ENCODE measurements at regions not wholly inside any gene's neighbourhood (a gene's known extent, or its start where the extent isn't known, plus 50 kb on each side); places are given as distances from the start of the nearest gene placed in this dataset.

DNA sequence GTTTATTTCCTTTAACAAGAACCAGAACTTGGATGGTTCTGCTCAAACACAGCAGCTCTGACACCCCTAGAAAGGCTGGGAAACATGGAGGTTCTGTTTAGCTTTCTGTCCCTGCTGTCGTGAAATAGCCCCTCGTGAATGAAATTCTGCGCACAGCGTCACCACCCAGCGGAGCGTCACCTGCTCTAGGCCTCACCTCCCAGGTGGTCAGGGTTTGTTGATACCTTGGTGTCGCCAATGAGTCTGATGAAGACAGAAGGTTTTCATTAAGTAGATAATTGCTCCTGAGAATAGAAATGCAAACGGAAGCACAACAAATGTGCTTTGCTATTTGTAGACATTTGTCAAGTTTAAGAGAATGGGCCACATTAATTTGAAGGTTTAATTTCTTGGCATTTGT, 135.1 kb downstream of the EDN3 start:
- no peak for TF ChIP-seq GATA2 (IDR thresholded peaks at IDR 0.05; ENCODE audit: low read depth, low read length)
- TF ChIP-seq GATA3 (IDR thresholded peaks at IDR 0.05; ENCODE audit: low read depth, low read length) = no peak

DNA sequence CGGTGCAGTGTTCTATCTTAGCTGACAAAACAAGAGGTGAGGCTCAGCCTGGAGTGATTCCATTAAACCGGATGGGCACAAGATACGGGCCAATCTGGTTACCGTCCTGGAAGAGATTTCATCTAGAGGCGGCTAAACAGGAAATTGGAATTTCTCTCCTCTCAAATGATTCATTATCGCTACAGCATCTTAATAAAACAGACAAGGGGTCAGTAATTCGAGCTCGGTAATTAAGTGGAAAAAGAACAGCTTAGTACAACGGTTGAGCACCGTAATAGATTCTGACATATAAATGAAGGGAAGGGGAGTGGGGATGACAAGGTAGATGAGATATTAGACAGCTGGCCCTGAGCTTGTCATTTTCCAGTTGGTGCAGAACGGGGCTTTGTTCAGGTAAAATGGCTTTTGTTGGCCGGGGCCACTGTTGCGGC, 137.2 kb downstream of the EDN3 start:
- TF ChIP-seq GATA2 (IDR thresholded peaks at IDR 0.05; ENCODE audit: low read depth, low read length) = peak; percentile 99
- peak; percentile 98 for TF ChIP-seq GATA3 (IDR thresholded peaks at IDR 0.05; ENCODE audit: low read depth, low read length)

DNA sequence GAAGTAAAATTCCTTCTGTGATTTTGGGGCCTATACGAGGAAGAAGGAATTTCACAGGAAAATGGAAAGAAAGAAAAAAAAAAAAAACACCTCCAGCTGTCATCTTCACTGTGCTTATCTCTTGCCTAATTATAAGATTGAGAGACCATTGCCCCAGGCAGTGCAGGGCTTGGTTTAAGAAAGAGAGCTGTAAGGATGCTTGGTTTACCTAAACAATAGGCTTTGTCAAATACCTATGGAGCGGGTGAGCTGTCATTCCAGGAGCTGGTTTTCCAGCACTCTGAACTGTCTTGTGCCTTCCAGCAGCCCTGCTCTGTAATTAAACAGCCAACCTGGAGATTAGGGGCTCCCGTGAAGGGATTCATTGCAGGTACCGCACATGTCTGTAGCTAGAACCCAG, 137.8 kb downstream of the EDN3 start:
- TF ChIP-seq GATA3 (IDR thresholded peaks at IDR 0.05; ENCODE audit: low read depth, low read length) = no peak

DNA sequence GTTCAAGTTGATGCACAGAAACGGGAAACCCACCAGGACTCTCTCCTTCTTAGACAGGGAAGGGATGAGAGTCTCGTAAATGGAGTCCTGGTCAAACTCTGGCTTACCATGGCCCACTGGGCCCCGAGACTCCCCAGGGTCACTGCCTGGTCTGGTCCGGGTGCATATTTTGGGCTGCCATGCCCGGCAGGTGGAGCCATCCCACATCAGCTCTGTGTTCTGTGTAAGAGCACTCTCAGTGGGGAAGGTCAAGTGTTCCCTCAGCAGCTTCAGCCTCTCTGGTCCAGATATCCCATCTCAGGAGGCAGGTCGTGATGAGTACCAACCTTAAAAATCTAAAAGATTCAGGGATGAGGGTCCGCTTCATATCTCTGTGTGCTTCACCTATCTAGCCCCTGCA, 138.8 kb downstream of the EDN3 start:
- TF ChIP-seq GATA3 (IDR thresholded peaks at IDR 0.05; ENCODE audit: low read depth, low read length) (no peak), GATA2 (IDR thresholded peaks at IDR 0.05; ENCODE audit: low read depth, low read length) (no peak)

DNA sequence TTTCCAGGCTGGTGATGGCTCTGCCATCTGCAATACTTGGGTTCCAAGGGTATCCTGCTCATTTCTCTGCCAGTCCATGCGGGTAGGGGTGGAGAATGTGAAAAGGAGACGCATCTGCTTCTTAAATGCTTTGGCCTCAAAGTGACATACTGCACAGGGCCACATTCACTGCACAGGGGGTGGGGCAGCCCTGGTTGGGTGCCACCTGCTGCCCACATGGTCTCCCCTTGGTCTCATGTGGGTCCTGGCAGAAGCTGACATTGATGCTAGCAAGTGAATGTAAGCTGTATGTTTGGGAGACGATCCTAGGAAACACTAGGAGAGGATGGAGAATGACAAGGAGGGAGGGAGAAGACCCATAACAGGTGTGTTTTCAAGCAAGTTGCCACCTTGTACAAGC, 140.9 kb downstream of the EDN3 start:
- TF ChIP-seq GATA2 (IDR thresholded peaks at IDR 0.05; ENCODE audit: low read depth, low read length) = no peak
- TF ChIP-seq GATA3 (IDR thresholded peaks at IDR 0.05; ENCODE audit: low read depth, low read length) = no peak

DNA sequence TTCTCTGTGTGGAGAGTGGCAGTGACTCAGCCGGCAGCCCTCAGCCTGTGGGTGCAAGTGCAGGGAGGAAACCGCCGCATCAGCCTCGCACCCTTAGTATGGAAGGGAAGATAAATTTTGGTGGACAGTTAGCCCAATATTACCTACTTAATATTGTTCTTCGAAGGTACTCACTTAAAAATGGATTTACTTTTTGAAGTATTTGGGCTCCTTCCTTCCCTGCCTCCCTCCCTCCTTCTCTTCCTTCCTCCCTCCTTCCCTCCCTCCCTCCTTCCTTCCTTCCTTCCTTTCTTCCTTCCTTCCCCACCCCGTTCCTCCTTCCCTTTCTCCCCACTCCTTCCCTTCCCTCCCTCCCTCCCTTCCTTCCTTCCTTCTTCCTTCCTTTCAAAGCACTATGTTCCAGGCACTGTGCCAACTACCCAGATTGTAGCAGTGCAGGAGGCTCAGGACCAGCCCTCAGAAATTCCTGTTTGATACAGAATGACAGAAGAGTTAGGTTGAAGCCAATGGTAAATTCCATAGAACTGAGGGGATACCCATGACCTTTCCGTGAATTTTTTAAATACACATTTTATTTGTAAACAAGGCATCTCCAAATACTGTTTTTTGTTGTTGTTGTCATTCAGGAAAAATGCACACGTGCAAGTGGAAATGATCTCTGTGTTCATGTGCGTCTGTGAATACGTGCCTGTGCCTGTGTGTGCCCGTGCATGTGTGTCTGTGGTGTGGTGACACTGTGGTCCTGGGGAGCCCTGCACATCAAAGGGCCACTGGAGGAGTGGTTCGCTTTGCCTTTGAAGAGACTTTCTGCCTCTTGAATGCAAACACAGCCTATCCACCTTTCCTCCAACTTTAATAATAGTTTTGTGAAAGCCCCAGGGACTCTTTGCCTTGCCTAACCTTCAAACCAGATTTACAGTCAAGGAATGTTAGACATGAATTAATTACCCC, 141.7 kb downstream of the EDN3 start:
- TF ChIP-seq GATA3 (IDR thresholded peaks at IDR 0.05; ENCODE audit: low read depth, low read length) = no peak
- no peak for TF ChIP-seq GATA2 (IDR thresholded peaks at IDR 0.05; ENCODE audit: low read depth, low read length)

DNA sequence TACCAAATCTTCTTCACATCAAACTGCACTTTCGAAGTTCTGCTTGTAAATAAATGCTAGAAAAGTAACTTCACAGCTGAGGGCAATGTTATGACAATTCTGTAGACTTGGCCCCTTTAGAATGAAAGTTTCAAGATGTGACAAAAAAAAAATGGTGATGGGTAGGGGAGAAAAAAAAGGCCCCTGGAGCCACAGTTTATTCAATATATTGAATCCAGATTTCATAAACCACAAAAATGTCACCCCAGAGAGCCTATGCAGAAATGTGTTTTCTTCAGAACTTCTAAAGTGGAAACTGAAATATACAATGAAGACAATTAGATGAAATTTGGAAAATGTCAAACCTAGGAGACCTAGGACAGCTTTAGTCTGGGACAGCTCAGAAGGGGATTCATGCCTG, 143.1 kb downstream of the EDN3 start:
- no peak for TF ChIP-seq GATA2 (IDR thresholded peaks at IDR 0.05; ENCODE audit: low read depth, low read length)
- TF ChIP-seq GATA3 (IDR thresholded peaks at IDR 0.05; ENCODE audit: low read depth, low read length) = no peak

DNA sequence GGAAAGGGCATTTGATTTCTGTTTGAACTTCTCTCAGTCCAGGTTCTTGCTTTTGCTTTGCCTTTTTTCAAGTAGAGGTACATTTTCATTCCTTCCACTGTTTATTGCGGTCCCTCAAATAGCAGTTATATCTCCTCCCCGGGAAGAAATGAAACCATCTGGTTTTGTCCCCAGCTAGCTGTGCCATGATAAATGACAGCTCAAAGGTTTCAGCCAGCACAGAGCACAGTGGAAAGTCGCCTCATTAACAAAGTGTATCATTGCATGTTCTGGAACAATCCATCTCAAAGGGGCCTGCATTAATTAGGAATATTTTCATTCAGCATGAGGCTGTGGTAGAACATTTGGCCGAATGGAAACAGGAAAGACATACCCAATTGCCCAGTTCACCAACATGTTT, 146.0 kb downstream of the EDN3 start:
- TF ChIP-seq GATA3 (IDR thresholded peaks at IDR 0.05; ENCODE audit: low read depth, low read length) (no peak), GATA2 (IDR thresholded peaks at IDR 0.05; ENCODE audit: low read depth, low read length) (no peak)

DNA sequence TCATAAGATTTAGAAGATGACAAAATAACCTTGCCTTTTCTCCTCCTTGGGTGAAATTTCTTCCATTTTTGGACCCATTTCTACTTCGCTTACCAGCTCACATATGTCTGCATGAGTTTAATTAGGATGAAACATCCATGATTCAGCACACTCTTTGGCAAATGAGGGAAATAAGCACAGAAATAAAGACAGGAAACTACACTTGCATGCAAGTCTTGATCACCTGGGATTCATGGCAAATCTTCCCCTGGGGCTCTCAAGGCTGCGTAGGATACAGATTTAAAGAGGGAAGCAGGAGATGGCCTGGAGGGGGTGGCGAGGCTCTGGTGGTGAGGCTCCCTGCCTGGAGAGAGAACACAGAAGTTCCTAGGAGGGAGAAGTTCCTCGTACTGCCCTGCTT, 147.8 kb downstream of the EDN3 start:
- TF ChIP-seq GATA2 (IDR thresholded peaks at IDR 0.05; ENCODE audit: low read depth, low read length) = no peak

DNA sequence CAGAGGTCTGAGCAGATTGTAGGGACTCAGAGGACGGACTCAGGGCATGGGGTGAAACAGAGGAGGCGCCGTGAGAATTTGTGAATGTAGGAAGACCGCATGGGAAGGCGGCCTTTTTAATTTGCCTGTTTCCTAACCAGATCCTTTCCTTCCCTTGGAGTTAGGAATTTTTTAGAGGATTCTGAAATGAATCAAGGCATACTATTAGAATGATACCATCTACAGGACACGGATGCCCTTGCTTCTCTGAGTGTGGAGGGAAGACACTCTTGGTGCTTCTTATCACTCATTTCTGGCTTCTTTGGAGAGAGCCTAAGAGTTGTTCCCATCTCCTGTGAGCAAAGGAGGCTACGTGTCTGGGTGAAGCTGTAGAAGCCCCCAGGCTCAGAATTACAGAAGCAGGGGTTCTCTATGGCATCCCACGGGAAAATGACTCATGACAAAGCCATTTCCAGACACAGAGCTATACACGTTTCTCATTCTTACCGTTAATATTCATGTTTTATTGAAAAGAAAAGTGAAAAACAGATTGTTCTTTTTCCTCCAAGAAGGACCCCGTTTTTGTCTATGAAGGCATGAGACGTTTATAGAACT, 148.5 kb downstream of the EDN3 start:
- TF ChIP-seq GATA3 (IDR thresholded peaks at IDR 0.05; ENCODE audit: low read depth, low read length) (no peak), GATA2 (IDR thresholded peaks at IDR 0.05; ENCODE audit: low read depth, low read length) (no peak)

DNA sequence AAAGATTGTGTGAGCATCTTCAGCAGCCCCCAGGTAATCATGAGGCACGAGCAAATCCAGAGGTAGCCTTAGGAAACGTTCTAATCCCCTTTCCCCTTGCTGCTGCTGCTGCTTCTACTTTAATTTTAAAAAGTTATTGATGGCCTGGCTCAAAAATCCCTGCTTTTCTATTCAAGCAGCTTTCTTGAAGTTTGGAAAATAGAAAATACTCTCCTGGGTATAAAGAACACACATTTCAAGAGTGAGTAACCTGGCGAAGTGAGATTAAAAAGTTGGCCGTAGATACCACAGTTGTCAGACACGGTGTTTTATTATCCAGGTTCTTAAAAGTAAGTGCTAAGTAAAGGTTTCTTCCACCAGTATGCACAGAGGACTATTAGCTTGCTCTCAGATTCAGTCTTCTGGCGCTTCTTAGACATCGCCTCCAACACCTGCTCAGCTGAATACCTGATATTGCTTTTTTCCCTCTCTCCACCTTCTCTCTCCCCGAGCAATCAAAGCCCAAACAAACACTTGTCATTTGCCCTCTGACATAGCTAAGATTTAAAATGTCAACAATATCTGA, 150.7 kb downstream of the EDN3 start:
- TF ChIP-seq GATA2 (IDR thresholded peaks at IDR 0.05; ENCODE audit: low read depth, low read length) (no peak), GATA3 (IDR thresholded peaks at IDR 0.05; ENCODE audit: low read depth, low read length) (no peak)

DNA sequence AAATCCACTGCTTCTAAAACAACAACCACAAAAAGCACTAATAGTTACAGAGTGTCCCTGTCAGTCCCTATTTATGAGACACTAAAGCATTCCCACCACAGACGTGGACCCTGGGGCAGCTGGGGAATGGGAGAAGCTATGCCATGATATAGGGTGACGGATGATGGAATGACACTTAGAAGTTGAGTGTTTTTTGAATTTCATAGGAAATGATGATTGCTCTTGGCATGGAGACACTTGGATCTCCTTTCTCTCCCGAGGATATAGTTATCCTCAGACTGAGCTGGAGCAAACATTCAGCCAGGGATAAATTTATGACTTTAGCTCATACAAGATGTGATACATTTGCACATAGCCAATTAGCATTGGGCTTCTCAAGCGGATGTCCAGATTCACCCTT, 151.2 kb downstream of the EDN3 start:
- no peak for TF ChIP-seq GATA3 (IDR thresholded peaks at IDR 0.05; ENCODE audit: low read depth, low read length)
- no peak for TF ChIP-seq GATA2 (IDR thresholded peaks at IDR 0.05; ENCODE audit: low read depth, low read length)

DNA sequence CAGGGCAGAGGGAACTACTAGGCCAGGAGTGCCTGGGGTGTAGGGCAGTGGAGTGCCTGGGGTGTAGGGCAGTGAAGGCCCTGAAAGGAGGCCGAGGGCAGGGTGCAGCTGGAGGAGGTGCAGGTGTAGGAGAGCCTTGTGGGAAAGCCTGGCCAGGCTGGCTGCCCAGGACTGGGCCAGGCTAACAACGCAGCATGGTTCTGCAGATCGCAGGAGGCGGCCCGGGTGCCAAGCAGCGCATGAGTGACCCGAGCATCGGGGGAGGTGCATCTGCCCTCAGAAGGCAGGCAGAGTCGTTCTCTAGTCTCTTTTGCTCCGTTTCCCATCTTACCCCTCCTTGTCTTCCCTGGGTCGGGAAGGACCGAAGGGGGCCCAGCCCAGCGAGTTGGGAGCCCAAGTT, 151.5 kb upstream of the PHACTR3 start:
- TF ChIP-seq GATA2 (IDR thresholded peaks at IDR 0.05; ENCODE audit: low read depth, low read length) = no peak
- TF ChIP-seq GATA3 (IDR thresholded peaks at IDR 0.05; ENCODE audit: low read depth, low read length) = no peak

DNA sequence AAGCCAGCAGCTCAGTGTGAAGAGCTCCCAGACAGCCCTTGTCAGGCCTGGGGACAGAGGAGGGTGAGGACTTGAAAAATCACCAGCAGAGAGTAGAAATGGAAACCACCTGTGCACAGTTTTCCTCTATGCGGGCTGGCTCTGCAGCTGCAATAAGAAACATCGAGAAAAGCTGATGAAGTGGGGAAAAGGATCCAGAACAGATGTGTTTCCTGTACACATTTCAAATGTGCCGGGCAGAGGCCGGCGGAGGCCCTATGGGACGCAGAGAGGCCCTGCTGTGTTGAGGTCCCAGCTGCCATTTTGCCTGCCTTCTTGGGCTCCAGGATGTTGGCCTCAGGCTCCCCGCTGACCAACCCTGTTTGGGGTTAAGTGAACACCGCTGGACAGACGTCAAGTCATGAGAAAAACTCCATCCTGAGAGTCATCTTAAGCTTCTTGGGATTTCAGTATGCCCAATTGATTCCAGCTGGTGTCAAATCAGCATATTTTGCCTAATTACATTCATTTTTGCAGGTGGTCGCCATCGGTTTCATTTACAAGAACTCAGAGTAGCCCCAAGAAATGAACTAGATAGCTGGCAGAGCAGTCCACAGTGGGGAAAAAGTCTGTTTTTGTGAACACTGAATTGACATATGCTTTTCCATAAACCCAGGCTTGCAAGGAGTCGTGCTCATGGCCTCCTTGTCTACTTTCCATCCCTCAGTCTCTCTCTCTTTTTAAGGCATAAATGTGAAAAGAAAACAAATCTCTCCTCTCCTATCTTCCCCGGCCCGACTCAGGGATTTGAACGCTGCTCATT, 150.4 kb upstream of the PHACTR3 start:
- TF ChIP-seq GATA2 (IDR thresholded peaks at IDR 0.05; ENCODE audit: low read depth, low read length) (no peak), GATA3 (IDR thresholded peaks at IDR 0.05; ENCODE audit: low read depth, low read length) (no peak)

Data from SH-SY5Y (cell line).